Fibroblast of skin of scalp (primary cell): ENCODE measurements at regions not wholly inside any gene's neighbourhood (a gene's known extent, or its start where the extent isn't known, plus 50 kb on each side); places are given as distances from the start of the nearest gene placed in this dataset.

ENCODE experiments used
- DNase-seq: peaks from one replicate; pipeline ENCODE4 v3.0.0-alpha.2; 2013

DNA sequence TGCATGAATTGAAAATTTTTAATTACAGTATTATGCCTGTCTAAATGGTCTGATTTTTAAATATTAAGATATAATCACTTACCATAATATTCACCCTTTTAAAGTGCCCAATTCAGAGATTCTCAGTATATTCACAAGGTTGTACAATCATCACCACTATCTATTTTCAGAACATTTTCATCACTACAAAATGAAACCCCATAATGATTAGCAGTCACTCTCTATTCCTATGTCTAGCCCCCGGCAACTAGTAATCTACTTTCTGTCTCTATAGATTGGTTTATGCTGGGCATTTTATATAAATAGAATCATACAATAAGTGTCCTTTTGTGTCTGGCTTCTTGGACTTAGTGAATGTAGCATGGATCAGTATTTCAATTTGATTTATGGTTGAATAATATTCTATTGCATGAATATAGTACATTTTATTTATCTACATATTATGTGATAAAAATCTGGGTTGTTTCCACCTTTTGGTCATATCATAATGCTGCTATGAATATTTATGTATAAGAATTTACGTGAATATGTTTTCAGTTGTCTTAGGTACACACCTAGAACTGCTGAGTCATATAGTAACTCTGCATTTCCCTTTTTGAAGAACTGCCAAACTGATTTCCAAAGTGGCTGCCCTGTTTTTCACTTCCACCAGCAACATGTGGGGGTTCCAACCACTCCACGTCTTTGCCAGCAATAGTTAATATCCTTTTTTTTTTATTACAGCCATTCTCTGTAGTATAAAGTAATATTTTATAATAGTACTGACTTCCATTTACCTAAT, 485.7 kb upstream of the ZNF385D start:
- no peak for DNase-seq

DNA sequence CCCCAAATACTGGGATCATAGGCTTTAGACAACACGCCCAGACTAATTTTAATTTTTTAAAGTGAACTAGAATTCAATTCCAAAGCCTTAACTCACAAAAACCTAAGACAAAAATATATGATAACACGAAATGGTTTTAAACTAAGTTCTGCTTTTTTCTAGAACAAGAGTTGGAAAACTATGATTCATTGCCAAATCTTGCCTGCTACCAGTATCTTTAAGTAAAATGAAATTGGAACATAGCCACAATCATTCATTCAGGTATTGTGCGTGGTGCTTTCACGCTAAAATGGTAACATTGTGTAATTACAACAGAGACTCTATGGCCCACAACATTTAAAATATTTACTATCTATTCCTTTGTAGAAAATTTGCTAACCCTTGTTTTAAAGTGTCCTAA, 488.0 kb upstream of the ZNF385D start:
- no peak for DNase-seq

- no peak for DNase-seq
These were observed 490.1 kb upstream of the ZNF385D start for GRCh38 chr3:22241110-22241509.

GRCh38 chr3:22244761-22245521, 493.9 kb upstream of the ZNF385D start:
- DNase-seq: peak; percentile 96

GRCh38 chr3:22245811-22246583, 495.0 kb upstream of the ZNF385D start:
- DNase-seq: peak; percentile 34

- no peak for DNase-seq
These were observed 498.6 kb upstream of the ZNF385D start for GRCh38 chr3:22249658-22250057.

GRCh38 chr3:22257252-22257651, 506.2 kb upstream of the ZNF385D start:
- DNase-seq: peak; percentile 5

DNA sequence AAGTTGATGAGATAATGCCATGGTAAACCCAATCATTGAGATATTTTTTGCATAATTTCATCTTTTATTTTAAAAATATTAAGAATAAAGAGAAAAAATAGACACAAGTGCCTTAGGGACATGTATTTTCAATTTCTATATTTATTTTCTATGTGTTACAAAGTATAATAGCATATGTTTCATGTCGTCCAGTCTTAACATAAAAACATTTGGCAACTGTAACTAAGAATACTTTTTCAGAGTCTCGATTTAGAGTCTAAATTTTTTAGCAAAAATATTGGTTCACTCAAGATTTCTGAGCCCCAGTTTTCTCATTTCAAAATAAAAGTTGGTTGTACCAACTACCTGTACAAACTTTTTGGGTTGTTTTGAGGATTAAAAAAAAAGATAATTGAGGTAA, 511.4 kb upstream of the ZNF385D start:
- DNase-seq: no peak

- DNase-seq: peak; percentile 61
These were observed 512.0 kb upstream of the ZNF385D start for GRCh38 chr3:22263042-22263441.

DNA sequence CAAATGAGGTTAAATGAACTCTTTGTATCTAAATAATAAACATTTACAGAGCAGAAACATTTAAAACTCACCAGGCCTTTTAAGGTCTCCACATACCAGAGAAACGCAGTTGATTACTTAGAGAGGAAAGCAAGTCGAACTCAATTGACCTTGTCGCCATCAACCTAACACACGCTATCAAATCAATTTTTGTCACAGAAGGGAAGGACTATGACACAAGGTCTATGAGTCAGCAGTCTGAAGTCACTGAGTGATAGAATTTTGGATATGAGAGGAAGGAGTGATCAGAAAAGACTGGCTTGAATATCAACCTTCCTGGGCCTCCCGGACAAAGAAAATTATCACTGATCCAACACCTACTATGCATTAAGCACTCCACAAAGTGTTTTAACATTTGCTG, 514.4 kb upstream of the ZNF385D start:
- no peak for DNase-seq

DNA sequence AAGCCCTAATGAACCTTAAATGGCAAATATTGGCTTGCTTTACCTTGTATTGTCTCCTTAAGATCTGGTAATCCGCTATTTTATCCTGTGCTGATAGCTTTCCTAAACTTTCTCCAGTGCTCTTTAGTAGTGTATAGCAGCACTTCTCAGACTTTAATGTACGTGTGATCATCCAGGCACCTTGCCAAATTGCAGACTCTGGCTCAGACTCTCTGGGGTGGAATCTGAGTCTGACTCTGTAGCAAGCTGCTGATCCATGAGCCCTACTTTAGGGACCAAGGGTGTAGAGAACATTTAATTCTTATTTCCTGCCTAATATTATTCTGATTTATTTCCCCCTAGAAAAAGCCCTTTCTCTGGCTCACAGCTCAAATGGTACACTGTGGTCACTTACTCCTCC, 518.8 kb upstream of the ZNF385D start:
- peak; percentile 56 for DNase-seq

- DNase-seq: no peak
These were observed 525.3 kb upstream of the ZNF385D start for GRCh38 chr3:22276351-22276750.

- DNase-seq: peak; percentile 48
These were observed 533.5 kb upstream of the ZNF385D start for GRCh38 chr3:22284559-22284958.

DNA sequence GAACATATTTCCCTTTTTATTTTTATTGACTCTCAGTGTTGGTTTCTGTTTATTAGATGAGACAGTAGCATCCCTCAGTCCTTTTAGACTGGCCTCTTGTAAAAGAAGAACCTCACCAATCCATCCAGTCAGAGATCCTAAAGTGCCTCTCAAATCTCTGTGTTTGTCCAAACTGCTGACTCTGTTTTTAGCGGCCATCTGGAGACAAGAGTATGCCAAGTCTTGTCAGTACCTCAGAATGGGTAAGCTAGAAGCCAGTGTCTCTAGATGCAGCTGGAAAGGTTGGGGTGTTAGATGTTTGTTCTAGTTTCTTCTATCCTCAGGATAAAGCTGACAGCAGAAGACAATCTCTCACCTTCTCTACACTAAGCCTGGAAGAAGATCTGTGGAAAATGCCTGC, 537.7 kb upstream of the ZNF385D start:
- no peak for DNase-seq

GRCh38 chr3:22292681-22293080, 541.7 kb upstream of the ZNF385D start:
- no peak for DNase-seq

- peak; percentile 6 for DNase-seq
These were observed 545.6 kb upstream of the ZNF385D start for GRCh38 chr3:22296601-22297000.

- no peak for DNase-seq
These were observed 546.4 kb upstream of the ZNF385D start for GRCh38 chr3:22297436-22297835.

- no peak for DNase-seq
These were observed 555.4 kb upstream of the ZNF385D start for GRCh38 chr3:22306454-22306853.

GRCh38 chr3:22308871-22309270, 557.9 kb upstream of the ZNF385D start:
- no peak for DNase-seq

DNA sequence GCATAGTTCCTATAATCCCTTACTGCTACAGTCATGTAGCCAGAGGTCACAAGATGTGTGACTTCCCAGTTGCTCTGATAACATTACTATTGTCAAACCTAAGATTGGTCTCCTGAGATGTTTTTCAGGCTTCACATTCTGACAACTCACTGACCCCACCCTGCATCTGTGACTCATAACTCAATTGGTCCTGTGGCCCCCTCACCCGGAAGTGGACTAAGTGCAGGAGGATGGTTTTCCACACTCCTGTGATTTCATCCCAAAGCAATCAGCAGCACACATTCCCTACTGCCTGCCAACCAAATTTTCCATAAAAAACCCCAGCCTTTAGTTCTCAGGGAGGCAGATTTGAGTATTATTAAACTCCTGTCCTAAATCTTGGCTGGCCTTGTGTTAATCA, 564.9 kb upstream of the ZNF385D start:
- peak; percentile 4 for DNase-seq

GRCh38 chr3:22318325-22318724, 567.3 kb upstream of the ZNF385D start:
- DNase-seq: peak; percentile 7

DNA sequence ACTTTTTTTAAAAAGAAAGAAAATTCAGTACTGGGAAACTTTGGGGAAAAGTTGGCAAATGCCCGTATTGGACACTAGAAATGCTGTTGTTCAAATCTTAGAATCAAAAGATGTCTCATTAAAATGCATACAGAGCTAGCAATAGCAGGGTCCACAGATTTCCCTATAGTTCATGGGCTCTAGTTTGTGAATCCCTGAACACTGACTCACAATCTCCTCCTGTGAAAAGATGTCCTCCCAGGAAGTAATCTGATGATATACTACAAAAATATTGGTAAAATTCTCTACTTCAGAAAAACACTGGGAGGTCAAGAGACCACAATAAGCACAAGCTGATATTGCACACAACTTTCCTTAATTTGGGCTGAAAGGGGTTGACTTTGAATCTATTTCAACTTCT, 568.4 kb upstream of the ZNF385D start:
- DNase-seq: peak; percentile 66

DNA sequence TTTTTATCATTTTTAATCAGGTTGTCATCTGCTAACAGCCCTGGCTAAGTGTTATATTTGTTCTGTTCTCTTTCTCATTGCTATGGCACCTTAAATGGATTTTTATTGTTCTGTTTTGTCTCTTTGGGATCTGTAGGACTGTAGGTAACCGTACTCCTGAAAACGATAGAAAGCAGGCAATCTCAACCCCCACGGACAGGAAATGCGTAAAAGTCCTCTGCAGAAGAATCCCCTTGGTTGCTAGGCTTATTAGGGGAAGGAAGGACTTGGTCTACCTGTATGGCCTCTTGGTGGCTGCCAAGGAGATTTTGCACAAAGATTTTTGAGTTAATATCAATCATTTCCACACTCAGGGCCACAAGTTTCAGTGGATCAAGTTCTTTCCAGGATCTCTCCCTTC, 571.9 kb upstream of the ZNF385D start:
- DNase-seq: no peak
